ENCODE measurements at regions not wholly inside any gene's neighbourhood (a gene's known extent, or its start where the extent isn't known, plus 50 kb on each side); places are given as distances from the start of the nearest gene placed in this dataset.

GRCh38 chr10:47237316-47238260 lies 62.4 kb upstream of the GDF10 start:
- Histone ChIP-seq H3K36me3 (replicated peaks; ENCODE audit: control insufficient read depth, insufficient read depth, low read length) (no peaks in the 10 kb centered on the region), H3K4me3 (ENCODE audit: insufficient read depth, low read depth, low read length) (no peak overlapping the region), H3K27me3 (ENCODE audit: control insufficient read depth, insufficient read depth, low read length) (no peaks in the 10 kb centered on the region; the same call in 1 of the 2 replicates)
- no peak for DNase-seq

- Histone ChIP-seq H3K27me3 (ENCODE audit: control insufficient read depth, insufficient read depth, low read length) (no peaks in the 10 kb centered on the region; the same call in 1 of the 2 replicates), H3K36me3 (replicated peaks; ENCODE audit: control insufficient read depth, insufficient read depth, low read length) (no peaks in the 10 kb centered on the region), H3K4me3 (ENCODE audit: insufficient read depth, low read depth, low read length) (no peak overlapping the region)
- DNase-seq = no peak
Observed at GRCh38 chr10:47238331-47239095, 61.5 kb upstream of the GDF10 start.

- H3K4me3 ChIP-seq (ENCODE audit: insufficient read depth, low read depth, low read length) = no peak overlapping the region
- no peak for DNase-seq
- no peaks in the 10 kb centered on the region for H3K36me3 ChIP-seq (replicated peaks; ENCODE audit: control insufficient read depth, insufficient read depth, low read length)
- no peaks in the 10 kb centered on the region for H3K27me3 ChIP-seq (ENCODE audit: control insufficient read depth, insufficient read depth, low read length)
Observed at GRCh38 chr10:47239211-47239610, 60.8 kb upstream of the GDF10 start.

- no peak for DNase-seq
Observed at GRCh38 chr10:47240173-47240572, 59.8 kb upstream of the GDF10 start.

GRCh38 chr10:47241256-47241655 lies 58.7 kb upstream of the GDF10 start:
- DNase-seq = no peak
- no peaks in the 10 kb centered on the region for H3K27me3 ChIP-seq (ENCODE audit: control insufficient read depth, insufficient read depth, low read length)
- no peak overlapping the region for H3K4me3 ChIP-seq (ENCODE audit: insufficient read depth, low read depth, low read length)
- H3K36me3 ChIP-seq (replicated peaks; ENCODE audit: control insufficient read depth, insufficient read depth, low read length) = no peaks in the 10 kb centered on the region

More at GRCh38 chr10:47240173-47240572, 59.8 kb upstream of the GDF10 start:
- Histone ChIP-seq H3K4me3 (ENCODE audit: insufficient read depth, low read depth, low read length) (no peak overlapping the region), H3K36me3 (replicated peaks; ENCODE audit: control insufficient read depth, insufficient read depth, low read length) (no peaks in the 10 kb centered on the region), H3K27me3 (ENCODE audit: control insufficient read depth, insufficient read depth, low read length) (no peaks in the 10 kb centered on the region)

- Histone ChIP-seq H3K27me3 (ENCODE audit: control insufficient read depth, insufficient read depth, low read length) (no peaks in the 10 kb centered on the region), H3K36me3 (replicated peaks; ENCODE audit: control insufficient read depth, insufficient read depth, low read length) (no peaks in the 10 kb centered on the region), H3K4me3 (ENCODE audit: insufficient read depth, low read depth, low read length) (no peak overlapping the region)
- no peak for DNase-seq
Observed at GRCh38 chr10:47241946-47242867, 57.8 kb upstream of the GDF10 start.

- Histone ChIP-seq H3K36me3 (replicated peaks; ENCODE audit: control insufficient read depth, insufficient read depth, low read length) (no peaks in the 10 kb centered on the region), H3K27me3 (ENCODE audit: control insufficient read depth, insufficient read depth, low read length) (no peaks in the 10 kb centered on the region), H3K4me3 (ENCODE audit: insufficient read depth, low read depth, low read length) (no peak overlapping the region)
- no peak for DNase-seq
Observed at GRCh38 chr10:47243356-47243755, 56.6 kb upstream of the GDF10 start.

GRCh38 chr10:47243791-47244190 lies 56.2 kb upstream of the GDF10 start:
- Histone ChIP-seq H3K36me3 (replicated peaks; ENCODE audit: control insufficient read depth, insufficient read depth, low read length) (no peaks in the 10 kb centered on the region), H3K4me3 (ENCODE audit: insufficient read depth, low read depth, low read length) (no peak overlapping the region), H3K27me3 (ENCODE audit: control insufficient read depth, insufficient read depth, low read length) (no peaks in the 10 kb centered on the region)
- no peak for DNase-seq

GRCh38 chr10:47244560-47245500 lies 55.2 kb upstream of the GDF10 start:
- H3K4me3 ChIP-seq (ENCODE audit: insufficient read depth, low read depth, low read length) = no peak overlapping the region
- H3K27me3 ChIP-seq (ENCODE audit: control insufficient read depth, insufficient read depth, low read length) = no peaks in the 10 kb centered on the region
- H3K36me3 ChIP-seq (replicated peaks; ENCODE audit: control insufficient read depth, insufficient read depth, low read length) = no peaks in the 10 kb centered on the region
- no peak for DNase-seq

GRCh38 chr10:47245731-47246350 lies 54.2 kb upstream of the GDF10 start:
- DNase-seq = no peak
- Histone ChIP-seq H3K27me3 (ENCODE audit: control insufficient read depth, insufficient read depth, low read length) (no peaks in the 10 kb centered on the region), H3K4me3 (ENCODE audit: insufficient read depth, low read depth, low read length) (no peak overlapping the region)

GRCh38 chr10:47246406-47247147 lies 53.4 kb upstream of the GDF10 start:
- H3K4me3 ChIP-seq (ENCODE audit: insufficient read depth, low read depth, low read length) = no peak overlapping the region
- DNase-seq = no peak
- H3K36me3 ChIP-seq (replicated peaks; ENCODE audit: control insufficient read depth, insufficient read depth, low read length) = no peaks in the 10 kb centered on the region
- H3K27me3 ChIP-seq (ENCODE audit: control insufficient read depth, insufficient read depth, low read length) = no peaks in the 10 kb centered on the region

More at GRCh38 chr10:47245731-47246350, 54.2 kb upstream of the GDF10 start:
- H3K36me3 ChIP-seq (replicated peaks; ENCODE audit: control insufficient read depth, insufficient read depth, low read length) = no peaks in the 10 kb centered on the region

- Histone ChIP-seq H3K4me3 (ENCODE audit: insufficient read depth, low read depth, low read length) (no peak overlapping the region), H3K36me3 (replicated peaks; ENCODE audit: control insufficient read depth, insufficient read depth, low read length) (no peaks in the 10 kb centered on the region), H3K27me3 (ENCODE audit: control insufficient read depth, insufficient read depth, low read length) (no peaks in the 10 kb centered on the region)
- no peak for DNase-seq
Observed at GRCh38 chr10:47247148-47248059, 52.6 kb upstream of the GDF10 start.
